Lower lobe of right lung (tissue), 2 donors: ENCODE measurements at regions not wholly inside any gene's neighbourhood (a gene's known extent, or its start where the extent isn't known, plus 50 kb on each side); places are given as distances from the start of the nearest gene placed in this dataset.

Experiments
- ATAC-seq, 2 donors: fragments of 200-7000 bp; cut with Tn5 transposase; one replicate each; pipeline ENCODE4 v1.9.1; 2020 to 2022; ENCODE audit warnings: mild to moderate bottlenecking in 2 of 2, moderate library complexity in 2 of 2
- DNase-seq: peaks from one replicate; pipeline ENCODE4 v3.0.0-alpha.2; 2020
- H3K27ac ChIP-seq: fragments of 200-600 bp; one replicate; pipeline ENCODE4 v1.8.0; 2022
- H3K27me3 ChIP-seq: fragments of 200-600 bp; one replicate; pipeline ENCODE4 v1.8.0; 2022; ENCODE audit warnings: low read depth
- H3K36me3 ChIP-seq: fragments of 200-600 bp; one replicate; pipeline ENCODE4 v1.8.0; 2022; ENCODE audit warnings: mild to moderate bottlenecking
- H3K4me1 ChIP-seq: fragments of 200-600 bp; one replicate; pipeline ENCODE4 v1.8.0; 2022
- H3K4me3 ChIP-seq: fragments of 200-600 bp; one replicate; pipeline ENCODE4 v1.8.0; 2022; ENCODE audit warnings: mild to moderate bottlenecking
- H3K9me3 ChIP-seq: fragments of 200-600 bp; one replicate; pipeline ENCODE4 v1.8.0; 2022
- CTCF ChIP-seq: fragments of 200-600 bp; IDR thresholded peaks from one replicate; pipeline ENCODE4 v1.8.0; 2022; ENCODE audit warnings: antibody characterized with exemption, mild to moderate bottlenecking
- intact Hi-C: fragments of 100-400 bp; cut with DNase I; formaldehyde crosslinking; loops from one replicate; pipeline ENCODE4 v1.11.0; 2022
- donor health status: DM: no; HTN: yes; CAD: no; lungs with severe emphysema.

GRCh38 chr2:171227066-171227782, 66.5 kb upstream of the TLK1 start:
- intact Hi-C loops, result no loop called here
- DNase-seq, result no peak
- no peak for TF ChIP-seq CTCF
- no peak for ATAC-seq
- no peaks in the 10 kb centered on the region for H3K36me3 ChIP-seq
- peaks cover 6% of the 10 kb centered on the region for H3K9me3 ChIP-seq
- no peaks in the 10 kb centered on the region for H3K4me1 ChIP-seq
- no peaks in the 10 kb centered on the region for H3K27me3 ChIP-seq
- no peak overlapping the region for H3K27ac ChIP-seq
- no peak overlapping the region for H3K4me3 ChIP-seq

GRCh38 chr2:171226461-171226860, 65.8 kb upstream of the TLK1 start:
- intact Hi-C loops, result no loop called here
- TF ChIP-seq CTCF, result no peak

DNA sequence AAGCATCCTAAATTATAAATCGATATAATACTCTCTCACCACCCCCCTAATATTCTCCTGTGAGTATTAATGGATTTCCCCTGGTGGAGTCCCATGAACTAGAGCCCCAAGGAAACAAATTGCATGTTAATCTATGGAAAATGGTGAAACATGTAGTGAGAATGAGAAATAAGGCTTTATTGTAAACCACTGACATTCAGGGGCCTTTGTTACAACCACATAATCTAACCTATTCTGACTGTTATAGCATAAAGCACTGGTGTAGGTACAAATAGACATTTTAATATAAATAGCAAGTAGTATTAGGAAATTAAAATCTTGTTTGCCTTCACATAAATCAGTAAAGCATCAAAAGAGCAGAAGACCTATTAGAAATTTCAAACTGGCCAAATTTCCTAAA, 65.3 kb upstream of the TLK1 start:
- no peaks in the 10 kb centered on the region for H3K36me3 ChIP-seq
- no peaks in the 10 kb centered on the region for H3K4me1 ChIP-seq
- no peak for ATAC-seq
- no peak for DNase-seq
- no peak for TF ChIP-seq CTCF
- H3K27ac ChIP-seq, result no peak overlapping the region
- no peaks in the 10 kb centered on the region for H3K27me3 ChIP-seq
- intact Hi-C loops, result no loop called here
- no peak overlapping the region for H3K4me3 ChIP-seq
- peaks cover 6% of the 10 kb centered on the region for H3K9me3 ChIP-seq

More at GRCh38 chr2:171226461-171226860, 65.8 kb upstream of the TLK1 start:
- ATAC-seq, result no peak
- Histone ChIP-seq H3K36me3 (no peaks in the 10 kb centered on the region), H3K4me1 (no peaks in the 10 kb centered on the region), H3K27me3 (no peaks in the 10 kb centered on the region), H3K9me3 (peaks cover 6% of the 10 kb centered on the region), H3K27ac (no peak overlapping the region), H3K4me3 (no peak overlapping the region)
- DNase-seq, result no peak

DNA sequence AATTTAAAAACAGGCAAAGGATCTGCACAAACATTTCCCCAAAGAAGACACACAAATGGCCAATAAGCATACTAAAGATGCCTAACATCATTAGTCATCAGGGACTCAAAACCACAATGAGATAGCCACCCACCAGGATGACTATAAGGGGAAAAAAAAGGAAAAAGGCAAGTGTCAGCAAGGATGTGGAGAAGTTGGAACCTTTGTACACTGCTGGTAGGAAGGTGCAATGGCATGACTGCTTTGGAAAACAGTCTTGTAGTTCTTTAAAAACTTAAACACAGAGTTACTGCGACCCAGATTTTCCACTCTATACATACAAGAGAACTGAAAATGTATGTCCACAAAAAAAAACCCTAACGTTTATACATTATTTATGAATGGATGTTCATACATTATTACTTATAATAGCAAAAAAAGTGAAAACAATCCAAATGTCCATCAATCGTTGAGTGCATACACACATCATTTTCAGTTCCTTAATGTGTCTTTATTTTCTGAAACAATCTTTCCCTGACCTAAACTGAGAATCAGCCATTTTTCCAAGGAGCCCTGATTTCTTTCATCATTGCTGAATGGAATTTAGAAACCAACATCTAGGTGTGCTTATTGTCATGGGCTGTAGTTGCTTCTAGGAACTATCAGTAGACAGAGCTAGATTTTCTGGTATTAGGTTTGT, 64.7 kb upstream of the TLK1 start:
- Histone ChIP-seq H3K36me3 (no peaks in the 10 kb centered on the region), H3K4me3 (no peak overlapping the region), H3K4me1 (no peaks in the 10 kb centered on the region), H3K9me3 (peaks cover 6% of the 10 kb centered on the region), H3K27ac (no peak overlapping the region), H3K27me3 (no peaks in the 10 kb centered on the region)
- intact Hi-C loops, result no loop called here
- DNase-seq, result no peak
- TF ChIP-seq CTCF, result no peak
- no peak for ATAC-seq

- H3K4me1 ChIP-seq, result no peaks in the 10 kb centered on the region
- no peaks in the 10 kb centered on the region for H3K36me3 ChIP-seq
- no peaks in the 10 kb centered on the region for H3K9me3 ChIP-seq
- intact Hi-C loops, result no loop called here
- DNase-seq (no peak), ATAC-seq (no peak)
- H3K27me3 ChIP-seq, result no peaks in the 10 kb centered on the region
- H3K27ac ChIP-seq, result no peak overlapping the region
- no peak overlapping the region for H3K4me3 ChIP-seq
- no peak for TF ChIP-seq CTCF
Observed at GRCh38 chr2:171217330-171217729, 56.6 kb upstream of the TLK1 start.
